Neural cell (in vitro differentiated cells): ENCODE measurements at regions not wholly inside any gene's neighbourhood (a gene's known extent, or its start where the extent isn't known, plus 50 kb on each side); places are given as distances from the start of the nearest gene placed in this dataset.

Experiments
- H2AFZ ChIP-seq: fragments of 200-600, 300-800 bp; sonication (generic), shearing (Covaris generic); 2 replicates; pipeline ENCODE4 v1.6.0; 2014; ENCODE audit warnings: low read depth, mild to moderate bottlenecking, antibody characterized with exemption, low read length, moderate library complexity
- H3F3A ChIP-seq: fragments of 200-600 bp; shearing (Covaris generic); 2 replicates; pipeline ENCODE4 v1.6.1; 2016; ENCODE audit warnings: mild to moderate bottlenecking, moderate library complexity, mixed read lengths, antibody characterized with exemption, low read length; ENCODE audit not compliant: insufficient read depth, poor library complexity, severe bottlenecking
- H3K27ac ChIP-seq: fragments of 200-600, 300-800 bp; sonication (generic), shearing (Covaris generic); 2 replicates; pipeline ENCODE4 v1.5.1; 2014; ENCODE audit warnings: mild to moderate bottlenecking, low read length, moderate library complexity
- H3K27me3 ChIP-seq: fragments of 300-800, 200-600 bp; sonication (generic), shearing (Covaris generic); 2 replicates; pipeline ENCODE4 v1.6.0; 2014; ENCODE audit warnings: mild to moderate bottlenecking, low read depth, low read length, moderate library complexity; ENCODE audit not compliant: insufficient read depth
- H3K36me3 ChIP-seq: fragments of 300-800, 200-600 bp; sonication (generic), shearing (Covaris generic); 2 replicates; pipeline ENCODE4 v1.5.1; 2014; ENCODE audit warnings: mild to moderate bottlenecking, antibody characterized with exemption, low read length, moderate library complexity; ENCODE audit not compliant: insufficient read depth
- H3K4me2 ChIP-seq: fragments of 300-800, 200-600 bp; sonication (generic), shearing (Covaris generic); 2 replicates; pipeline ENCODE4 v1.6.0; 2014; ENCODE audit warnings: mild to moderate bottlenecking, low read length
- H3K4me3 ChIP-seq: fragments of 300-800, 200-600 bp; sonication (generic), shearing (Covaris generic); 2 replicates; pipeline ENCODE4 v1.5.1; 2014; ENCODE audit warnings: mild to moderate bottlenecking, low read length, moderate library complexity
- H3K79me2 ChIP-seq: fragments of 200-600 bp; shearing (Covaris generic); replicated peaks from 2 replicates; pipeline ENCODE4 v1.6.0; 2014; ENCODE audit warnings: mild to moderate bottlenecking, low read length, moderate library complexity; ENCODE audit not compliant: insufficient read depth
- H3K9ac ChIP-seq: fragments of 300-800, 200-600 bp; sonication (generic), shearing (Covaris generic); 2 replicates; pipeline ENCODE4 v1.6.1; 2016; ENCODE audit warnings: mild to moderate bottlenecking, low read length, mixed read lengths
- H3K9me2 ChIP-seq: fragments of 200-600 bp; shearing (Covaris generic); 2 replicates; pipeline ENCODE4 v1.6.1; 2016; ENCODE audit warnings: mild to moderate bottlenecking, low read length, mixed read lengths; ENCODE audit not compliant: insufficient read depth
- H3K9me3 ChIP-seq: fragments of 200-600, 300-800 bp; sonication (generic), shearing (Covaris generic); 2 replicates; pipeline ENCODE4 v1.6.1; 2016; ENCODE audit warnings: mild to moderate bottlenecking, mixed run types, low read length, moderate library complexity, mixed read lengths
- H4K20me1 ChIP-seq: fragments of 200-600 bp; shearing (Covaris generic); 2 replicates; pipeline ENCODE4 v1.6.1; 2016; ENCODE audit warnings: mild to moderate bottlenecking, mixed run types; ENCODE audit not compliant: insufficient read depth
- EP300 ChIP-seq: fragments of 450-650 bp; conservative IDR thresholded peaks from 2 replicates; pipeline ENCODE4 v1.6.1; 2014; ENCODE audit warnings: antibody characterized with exemption, mild to moderate bottlenecking, moderate library complexity; ENCODE audit not compliant: poor library complexity, severe bottlenecking
- EZH2 ChIP-seq: fragments of 200-600, 300-800 bp; shearing (Covaris generic), sonication (generic); IDR thresholded peaks from 2 replicates; pipeline ENCODE4 v1.6.1; 2014; ENCODE audit warnings: antibody characterized with exemption, low read length, borderline replicate concordance, mild to moderate bottlenecking; ENCODE audit not compliant: insufficient read depth, poor library complexity, severe bottlenecking
- MXI1 ChIP-seq: fragments of 450-650 bp; conservative IDR thresholded peaks from 2 replicates; pipeline ENCODE4 v1.6.1; 2014; ENCODE audit warnings: antibody characterized with exemption, mild to moderate bottlenecking; ENCODE audit not compliant: poor library complexity, severe bottlenecking
- POLR2AphosphoS5 ChIP-seq: IDR thresholded peaks from 2 replicates; pipeline ENCODE4 v1.6.1; 2012
- RAD21 ChIP-seq: fragments of 450-650 bp; conservative IDR thresholded peaks from 2 replicates; pipeline ENCODE4 v1.6.1; 2014; ENCODE audit warnings: antibody characterized with exemption, mild to moderate bottlenecking, moderate library complexity
- REST ChIP-seq: IDR thresholded peaks from 2 replicates; pipeline ENCODE4 v1.6.1; 2012; ENCODE audit warnings: borderline replicate concordance
- SMC3 ChIP-seq: fragments of 450-650 bp; conservative IDR thresholded peaks from 2 replicates; pipeline ENCODE4 v1.6.1; 2014; ENCODE audit warnings: antibody characterized with exemption, mild to moderate bottlenecking, moderate library complexity; ENCODE audit not compliant: poor library complexity
- TAF1 ChIP-seq: IDR thresholded peaks from 2 replicates; pipeline ENCODE4 v1.6.1; 2012; ENCODE audit warnings: low read depth
- TF ChIP-seq, protein P1 (sequence below): fragments of 450-650 bp; IDR thresholded peaks from 2 replicates; pipeline ENCODE4 v1.5.1; 2014; ENCODE audit warnings: antibody characterized with exemption, mild to moderate bottlenecking, moderate library complexity; ENCODE audit not compliant: poor library complexity, severe bottlenecking

GRCh38 chr18:29351171-29351570 lies 1174.2 kb upstream of the CDH2 start:
- no peaks in the 10 kb centered on the region for H3K79me2 ChIP-seq
- H3K9ac ChIP-seq, result no peak overlapping the region
- TF ChIP-seq POLR2AphosphoS5 (no peak), EP300 (no peak), RAD21 (no peak), SMC3 (no peak), MXI1 (no peak), REST (no peak), TAF1 (no peak), EZH2 (no peak)
- TF ChIP-seq, protein P1, sequence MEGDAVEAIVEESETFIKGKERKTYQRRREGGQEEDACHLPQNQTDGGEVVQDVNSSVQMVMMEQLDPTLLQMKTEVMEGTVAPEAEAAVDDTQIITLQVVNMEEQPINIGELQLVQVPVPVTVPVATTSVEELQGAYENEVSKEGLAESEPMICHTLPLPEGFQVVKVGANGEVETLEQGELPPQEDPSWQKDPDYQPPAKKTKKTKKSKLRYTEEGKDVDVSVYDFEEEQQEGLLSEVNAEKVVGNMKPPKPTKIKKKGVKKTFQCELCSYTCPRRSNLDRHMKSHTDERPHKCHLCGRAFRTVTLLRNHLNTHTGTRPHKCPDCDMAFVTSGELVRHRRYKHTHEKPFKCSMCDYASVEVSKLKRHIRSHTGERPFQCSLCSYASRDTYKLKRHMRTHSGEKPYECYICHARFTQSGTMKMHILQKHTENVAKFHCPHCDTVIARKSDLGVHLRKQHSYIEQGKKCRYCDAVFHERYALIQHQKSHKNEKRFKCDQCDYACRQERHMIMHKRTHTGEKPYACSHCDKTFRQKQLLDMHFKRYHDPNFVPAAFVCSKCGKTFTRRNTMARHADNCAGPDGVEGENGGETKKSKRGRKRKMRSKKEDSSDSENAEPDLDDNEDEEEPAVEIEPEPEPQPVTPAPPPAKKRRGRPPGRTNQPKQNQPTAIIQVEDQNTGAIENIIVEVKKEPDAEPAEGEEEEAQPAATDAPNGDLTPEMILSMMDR, result no peak
- H2AFZ ChIP-seq, result no peak overlapping the region
- no peak overlapping the region for H3K4me2 ChIP-seq
- H3K4me3 ChIP-seq, result no peak overlapping the region
- H3K27ac ChIP-seq, result no peak overlapping the region
- no peaks in the 10 kb centered on the region for H3F3A ChIP-seq
- H3K9me3 ChIP-seq, result peaks cover 5% of the 10 kb centered on the region
- H4K20me1 ChIP-seq, result no peaks in the 10 kb centered on the region
- no peaks in the 10 kb centered on the region for H3K9me2 ChIP-seq
- H3K27me3 ChIP-seq, result no peaks in the 10 kb centered on the region
- H3K36me3 ChIP-seq, result no peaks in the 10 kb centered on the region

DNA sequence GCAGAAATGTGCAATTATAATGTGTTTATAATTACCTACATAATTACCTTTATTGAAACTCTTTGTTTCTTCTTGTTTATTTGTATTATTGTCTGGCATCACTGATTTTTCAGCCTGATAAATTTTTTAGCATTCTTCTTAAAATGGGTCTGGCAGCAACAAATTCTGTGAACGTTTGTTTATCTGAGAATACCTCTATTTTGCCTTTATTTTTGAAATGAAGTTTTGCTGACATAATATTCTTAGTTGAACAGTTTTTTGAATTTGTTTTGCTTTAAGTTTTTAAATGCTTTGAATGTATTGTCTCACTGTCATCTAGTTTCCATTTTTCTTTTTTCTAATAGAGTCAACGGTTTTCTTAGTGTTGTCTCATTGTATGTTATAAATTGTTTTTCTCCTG lies 1152.0 kb upstream of the CDH2 start:
- H3K79me2 ChIP-seq, result no peaks in the 10 kb centered on the region
- H3K27me3 ChIP-seq, result no peaks in the 10 kb centered on the region
- H3K36me3 ChIP-seq, result no peaks in the 10 kb centered on the region
- H3K9me3 ChIP-seq, result no peaks in the 10 kb centered on the region
- no peaks in the 10 kb centered on the region for H3F3A ChIP-seq
- TF ChIP-seq TAF1 (no peak), EZH2 (no peak), EP300 (no peak), REST (no peak), POLR2AphosphoS5 (no peak), RAD21 (no peak), MXI1 (no peak), SMC3 (no peak)
- TF ChIP-seq, protein P1, result no peak
- no peak overlapping the region for H3K27ac ChIP-seq
- no peak overlapping the region for H3K9ac ChIP-seq
- no peaks in the 10 kb centered on the region for H4K20me1 ChIP-seq
- no peaks in the 10 kb centered on the region for H3K9me2 ChIP-seq
- H2AFZ ChIP-seq, result no peak overlapping the region
- H3K4me2 ChIP-seq, result no peak overlapping the region
- H3K4me3 ChIP-seq, result no peak overlapping the region
